SK-N-SH treated with all-trans-retinoic acid at 6 μM for 48 hours (cell line): ENCODE measurements at regions not wholly inside any gene's neighbourhood (a gene's known extent, or its start where the extent isn't known, plus 50 kb on each side); places are given as distances from the start of the nearest gene placed in this dataset.

Experiments
- ATAC-seq: fragments of 200-7000 bp; cut with Tn5 transposase; 3 replicates; pipeline ENCODE4 v1.9.1; 2020; ENCODE audit warnings: mild to moderate bottlenecking, moderate library complexity
- CSDC2 ChIP-seq: fragments of 250-450 bp; sonication (Bioruptor Pico); IDR thresholded peaks from 2 replicates; pipeline ENCODE4 v1.5.0; 2020; ENCODE audit warnings: mild to moderate bottlenecking, moderate library complexity
- ESRRG ChIP-seq: fragments of 250-450 bp; sonication (Bioruptor Pico); IDR thresholded peaks from 2 replicates; pipeline ENCODE4 v1.6.1; 2021; ENCODE audit warnings: mild to moderate bottlenecking
- GLIS3 ChIP-seq: fragments of 250-450 bp; sonication (Bioruptor Pico); IDR thresholded peaks from 2 replicates; pipeline ENCODE4 v1.5.0; 2020; ENCODE audit warnings: mild to moderate bottlenecking, moderate library complexity
- ISL1 ChIP-seq: fragments of 250-450 bp; sonication (Bioruptor Pico); IDR thresholded peaks from 2 replicates; pipeline ENCODE4 v2.1.2; 2022; ENCODE audit warnings: mild to moderate bottlenecking, moderate library complexity
- OSR1 ChIP-seq: fragments of 250-450 bp; sonication (Bioruptor Pico); IDR thresholded peaks from 2 replicates; pipeline ENCODE4 v1.8.0; 2022; ENCODE audit warnings: moderate library complexity, mild to moderate bottlenecking, inconsistent platforms
- PPARA ChIP-seq: fragments of 250-450 bp; sonication (Bioruptor Pico); IDR thresholded peaks from 2 replicates; pipeline ENCODE4 v1.5.0; 2020; ENCODE audit warnings: mild to moderate bottlenecking, borderline replicate concordance
- RARB ChIP-seq: fragments of 250-450 bp; sonication (Bioruptor Pico); IDR thresholded peaks from 2 replicates; pipeline ENCODE4 v1.8.0; 2021; ENCODE audit warnings: mild to moderate bottlenecking, moderate library complexity
- SNAI2 ChIP-seq: fragments of 250-450 bp; sonication (Bioruptor Pico); IDR thresholded peaks from 2 replicates; pipeline ENCODE4 v1.5.0; 2020; ENCODE audit warnings: mild to moderate bottlenecking, moderate library complexity
- TCF4 ChIP-seq: fragments of 250-450 bp; sonication (Bioruptor Pico); IDR thresholded peaks from 2 replicates; pipeline ENCODE4 v1.8.0; 2021; ENCODE audit warnings: mild to moderate bottlenecking, moderate library complexity, borderline replicate concordance
- TOX ChIP-seq: fragments of 250-450 bp; sonication (Bioruptor Pico); IDR thresholded peaks from 2 replicates; pipeline ENCODE4 v1.8.0; 2021; ENCODE audit warnings: mild to moderate bottlenecking, moderate library complexity, borderline replicate concordance
- ZC3H10 ChIP-seq: fragments of 250-450 bp; sonication (Bioruptor Pico); IDR thresholded peaks from 2 replicates; pipeline ENCODE4 v1.5.1; 2021; ENCODE audit warnings: mild to moderate bottlenecking, moderate library complexity
- ZFP3 ChIP-seq: fragments of 250-450 bp; sonication (Bioruptor Pico); IDR thresholded peaks from 2 replicates; pipeline ENCODE4 v1.5.0; 2020; ENCODE audit warnings: mild to moderate bottlenecking, moderate library complexity
- ZFP30 ChIP-seq: fragments of 450-650 bp; formaldehyde crosslinking; IDR thresholded peaks from 2 replicates; pipeline ENCODE4 v1.5.0; 2022; ENCODE audit warnings: mild to moderate bottlenecking, moderate library complexity
- ZNF565 ChIP-seq: fragments of 450-650 bp; formaldehyde crosslinking; conservative IDR thresholded peaks from 2 replicates; pipeline ENCODE4 v1.5.0; 2020; ENCODE audit warnings: low read depth, mild to moderate bottlenecking, moderate library complexity
- ZNF70 ChIP-seq: fragments of 450-650 bp; formaldehyde crosslinking; IDR thresholded peaks from 2 replicates; pipeline ENCODE4 v1.5.0; 2020; ENCODE audit warnings: mild to moderate bottlenecking, moderate library complexity
- ZNF8 ChIP-seq: fragments of 450-650 bp; formaldehyde crosslinking; IDR thresholded peaks from 2 replicates; pipeline ENCODE4 v1.5.0; 2020; ENCODE audit warnings: mild to moderate bottlenecking, moderate library complexity
- TF ChIP-seq, protein P1 (sequence below): fragments of 250-450 bp; sonication (Bioruptor Pico); IDR thresholded peaks from 2 replicates; pipeline ENCODE4 v1.5.1; 2021; ENCODE audit warnings: mild to moderate bottlenecking, moderate library complexity
- TF ChIP-seq, protein P2 (sequence below): fragments of 250-450 bp; sonication (Bioruptor Pico); IDR thresholded peaks from 2 replicates; pipeline ENCODE4 v1.8.0; 2021; ENCODE audit warnings: low read depth, mild to moderate bottlenecking, moderate library complexity, borderline replicate concordance
- TF ChIP-seq, protein P3 (sequence below): fragments of 250-450 bp; sonication (Bioruptor Pico); IDR thresholded peaks from 2 replicates; pipeline ENCODE4 v1.5.0; 2020; ENCODE audit warnings: mild to moderate bottlenecking, moderate library complexity
- TF ChIP-seq, protein P4 (sequence below): fragments of 250-450 bp; sonication (Bioruptor Pico); IDR thresholded peaks from 2 replicates; pipeline ENCODE4 v1.8.0; 2020; ENCODE audit warnings: mild to moderate bottlenecking, moderate library complexity, borderline replicate concordance

DNA sequence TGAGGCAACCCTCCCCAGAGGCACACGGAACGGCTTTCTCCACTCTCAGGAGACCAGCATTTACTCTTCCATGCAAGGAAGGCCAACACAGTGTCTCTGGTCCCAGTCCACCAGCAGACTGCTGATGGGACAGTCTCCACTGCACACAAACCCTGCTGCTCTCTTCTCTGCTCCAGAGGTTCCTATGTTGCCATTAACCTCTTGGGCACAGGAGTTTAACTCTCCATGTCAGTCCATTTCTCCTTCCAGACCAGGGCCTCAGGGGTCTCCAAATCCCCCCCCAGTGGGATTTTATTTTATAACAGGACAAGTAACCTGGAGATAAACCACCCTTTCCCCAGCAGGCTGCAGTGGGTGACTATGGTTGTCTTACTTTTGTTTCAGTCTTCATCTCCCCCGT, 452.5 kb downstream of the GADD45G start:
- TF ChIP-seq, protein P1, sequence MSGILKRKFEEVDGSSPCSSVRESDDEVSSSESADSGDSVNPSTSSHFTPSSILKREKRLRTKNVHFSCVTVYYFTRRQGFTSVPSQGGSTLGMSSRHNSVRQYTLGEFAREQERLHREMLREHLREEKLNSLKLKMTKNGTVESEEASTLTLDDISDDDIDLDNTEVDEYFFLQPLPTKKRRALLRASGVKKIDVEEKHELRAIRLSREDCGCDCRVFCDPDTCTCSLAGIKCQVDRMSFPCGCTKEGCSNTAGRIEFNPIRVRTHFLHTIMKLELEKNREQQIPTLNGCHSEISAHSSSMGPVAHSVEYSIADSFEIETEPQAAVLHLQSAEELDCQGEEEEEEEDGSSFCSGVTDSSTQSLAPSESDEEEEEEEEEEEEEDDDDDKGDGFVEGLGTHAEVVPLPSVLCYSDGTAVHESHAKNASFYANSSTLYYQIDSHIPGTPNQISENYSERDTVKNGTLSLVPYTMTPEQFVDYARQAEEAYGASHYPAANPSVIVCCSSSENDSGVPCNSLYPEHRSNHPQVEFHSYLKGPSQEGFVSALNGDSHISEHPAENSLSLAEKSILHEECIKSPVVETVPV = no peak
- TF ChIP-seq RARB (CRISPR knock-in tag) = no peak
- TF ChIP-seq ZC3H10 = no peak
- TF ChIP-seq, protein P2, sequence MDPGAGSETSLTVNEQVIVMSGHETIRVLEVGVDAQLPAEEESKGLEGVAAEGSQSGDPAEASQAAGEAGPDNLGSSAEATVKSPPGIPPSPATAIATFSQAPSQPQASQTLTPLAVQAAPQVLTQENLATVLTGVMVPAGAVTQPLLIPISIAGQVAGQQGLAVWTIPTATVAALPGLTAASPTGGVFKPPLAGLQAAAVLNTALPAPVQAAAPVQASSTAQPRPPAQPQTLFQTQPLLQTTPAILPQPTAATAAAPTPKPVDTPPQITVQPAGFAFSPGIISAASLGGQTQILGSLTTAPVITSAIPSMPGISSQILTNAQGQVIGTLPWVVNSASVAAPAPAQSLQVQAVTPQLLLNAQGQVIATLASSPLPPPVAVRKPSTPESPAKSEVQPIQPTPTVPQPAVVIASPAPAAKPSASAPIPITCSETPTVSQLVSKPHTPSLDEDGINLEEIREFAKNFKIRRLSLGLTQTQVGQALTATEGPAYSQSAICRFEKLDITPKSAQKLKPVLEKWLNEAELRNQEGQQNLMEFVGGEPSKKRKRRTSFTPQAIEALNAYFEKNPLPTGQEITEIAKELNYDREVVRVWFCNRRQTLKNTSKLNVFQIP (CRISPR knock-in tag) = no peak
- no peak for TF ChIP-seq ZFP3
- TF ChIP-seq ZFP30 (CRISPR knock-in tag) = no peak
- ATAC-seq = no peak

DNA sequence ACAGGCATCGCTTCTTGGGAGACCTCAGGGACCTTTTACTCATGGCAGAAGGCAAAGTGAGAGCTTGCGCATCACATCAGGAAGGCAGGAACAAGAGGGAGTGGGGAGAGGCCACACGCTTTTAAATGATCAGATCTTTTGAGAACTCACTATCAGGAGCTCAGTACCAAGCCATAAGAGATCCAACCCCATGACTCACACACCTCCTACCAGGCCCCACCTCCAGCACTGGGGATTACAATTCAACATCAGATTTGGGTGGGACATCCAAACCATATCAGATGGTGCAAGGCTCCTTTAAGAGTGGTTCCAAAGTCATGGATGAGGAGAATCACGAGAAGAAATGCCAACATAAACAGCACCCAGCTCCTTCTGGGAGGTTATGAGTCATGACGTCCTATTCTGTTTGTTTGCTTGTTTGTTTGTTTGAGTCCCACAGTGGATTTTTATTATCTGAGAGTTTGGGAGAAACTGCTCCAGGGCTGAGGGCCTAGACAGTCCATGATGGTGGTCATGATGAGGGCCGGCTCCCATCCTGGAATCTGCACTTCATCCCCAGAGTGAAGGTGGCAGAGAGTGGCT, 453.5 kb downstream of the GADD45G start:
- TF ChIP-seq ZNF70 (CRISPR knock-in tag) (no peak), TCF4 (no peak), ESRRG (CRISPR knock-in tag) (no peak), ZFP3 (no peak), ZNF8 (CRISPR knock-in tag) (no peak), SNAI2 (CRISPR knock-in tag) (no peak), ZNF565 (CRISPR knock-in tag) (no peak), CSDC2 (CRISPR knock-in tag) (no peak), ZFP30 (CRISPR knock-in tag) (no peak), PPARA (CRISPR knock-in tag) (no peak), OSR1 (CRISPR knock-in tag) (no peak)
- TF ChIP-seq, protein P2 (CRISPR knock-in tag) = no peak
- TF ChIP-seq, protein P3, sequence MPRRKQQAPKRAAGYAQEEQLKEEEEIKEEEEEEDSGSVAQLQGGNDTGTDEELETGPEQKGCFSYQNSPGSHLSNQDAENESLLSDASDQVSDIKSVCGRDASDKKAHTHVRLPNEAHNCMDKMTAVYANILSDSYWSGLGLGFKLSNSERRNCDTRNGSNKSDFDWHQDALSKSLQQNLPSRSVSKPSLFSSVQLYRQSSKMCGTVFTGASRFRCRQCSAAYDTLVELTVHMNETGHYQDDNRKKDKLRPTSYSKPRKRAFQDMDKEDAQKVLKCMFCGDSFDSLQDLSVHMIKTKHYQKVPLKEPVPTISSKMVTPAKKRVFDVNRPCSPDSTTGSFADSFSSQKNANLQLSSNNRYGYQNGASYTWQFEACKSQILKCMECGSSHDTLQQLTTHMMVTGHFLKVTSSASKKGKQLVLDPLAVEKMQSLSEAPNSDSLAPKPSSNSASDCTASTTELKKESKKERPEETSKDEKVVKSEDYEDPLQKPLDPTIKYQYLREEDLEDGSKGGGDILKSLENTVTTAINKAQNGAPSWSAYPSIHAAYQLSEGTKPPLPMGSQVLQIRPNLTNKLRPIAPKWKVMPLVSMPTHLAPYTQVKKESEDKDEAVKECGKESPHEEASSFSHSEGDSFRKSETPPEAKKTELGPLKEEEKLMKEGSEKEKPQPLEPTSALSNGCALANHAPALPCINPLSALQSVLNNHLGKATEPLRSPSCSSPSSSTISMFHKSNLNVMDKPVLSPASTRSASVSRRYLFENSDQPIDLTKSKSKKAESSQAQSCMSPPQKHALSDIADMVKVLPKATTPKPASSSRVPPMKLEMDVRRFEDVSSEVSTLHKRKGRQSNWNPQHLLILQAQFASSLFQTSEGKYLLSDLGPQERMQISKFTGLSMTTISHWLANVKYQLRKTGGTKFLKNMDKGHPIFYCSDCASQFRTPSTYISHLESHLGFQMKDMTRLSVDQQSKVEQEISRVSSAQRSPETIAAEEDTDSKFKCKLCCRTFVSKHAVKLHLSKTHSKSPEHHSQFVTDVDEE (CRISPR knock-in tag) = no peak
- TF ChIP-seq, protein P1 = no peak
- TF ChIP-seq, protein P4, sequence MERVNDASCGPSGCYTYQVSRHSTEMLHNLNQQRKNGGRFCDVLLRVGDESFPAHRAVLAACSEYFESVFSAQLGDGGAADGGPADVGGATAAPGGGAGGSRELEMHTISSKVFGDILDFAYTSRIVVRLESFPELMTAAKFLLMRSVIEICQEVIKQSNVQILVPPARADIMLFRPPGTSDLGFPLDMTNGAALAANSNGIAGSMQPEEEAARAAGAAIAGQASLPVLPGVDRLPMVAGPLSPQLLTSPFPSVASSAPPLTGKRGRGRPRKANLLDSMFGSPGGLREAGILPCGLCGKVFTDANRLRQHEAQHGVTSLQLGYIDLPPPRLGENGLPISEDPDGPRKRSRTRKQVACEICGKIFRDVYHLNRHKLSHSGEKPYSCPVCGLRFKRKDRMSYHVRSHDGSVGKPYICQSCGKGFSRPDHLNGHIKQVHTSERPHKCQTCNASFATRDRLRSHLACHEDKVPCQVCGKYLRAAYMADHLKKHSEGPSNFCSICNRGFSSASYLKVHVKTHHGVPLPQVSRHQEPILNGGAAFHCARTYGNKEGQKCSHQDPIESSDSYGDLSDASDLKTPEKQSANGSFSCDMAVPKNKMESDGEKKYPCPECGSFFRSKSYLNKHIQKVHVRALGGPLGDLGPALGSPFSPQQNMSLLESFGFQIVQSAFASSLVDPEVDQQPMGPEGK (CRISPR knock-in tag) = no peak
- ATAC-seq = no peak

DNA sequence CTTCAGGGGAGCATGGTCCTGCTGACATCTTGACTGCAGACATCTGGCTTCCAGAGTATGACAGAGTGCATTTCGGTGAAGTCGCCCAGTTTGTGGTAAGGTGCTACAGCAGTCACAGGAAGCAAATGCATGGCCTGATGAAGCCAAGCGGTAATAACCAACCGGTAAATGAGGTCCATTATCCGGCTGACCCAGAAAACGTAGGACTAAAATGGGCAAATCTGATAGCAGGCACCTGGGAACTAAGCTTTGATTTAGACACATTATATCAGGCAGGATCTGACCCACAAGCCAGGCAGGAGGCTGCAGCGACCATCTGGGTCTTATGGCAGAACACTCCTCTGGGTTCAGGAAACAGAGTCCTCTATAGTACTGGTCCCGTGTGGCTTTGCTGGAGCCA, 454.6 kb downstream of the GADD45G start:
- ATAC-seq = no peak
- TF ChIP-seq SNAI2 (CRISPR knock-in tag) (no peak), TOX (CRISPR knock-in tag) (no peak), ZNF70 (CRISPR knock-in tag) (no peak), ZC3H10 (no peak), ZNF565 (CRISPR knock-in tag) (no peak), ISL1 (CRISPR knock-in tag) (no peak), RARB (CRISPR knock-in tag) (no peak), ESRRG (CRISPR knock-in tag) (no peak), GLIS3 (no peak)
- TF ChIP-seq, protein P4 (CRISPR knock-in tag) = no peak
- TF ChIP-seq, protein P2 (CRISPR knock-in tag) = no peak
